Panc1 (cell line): ENCODE measurements at regions not wholly inside any gene's neighbourhood (a gene's known extent, or its start where the extent isn't known, plus 50 kb on each side); places are given as distances from the start of the nearest gene placed in this dataset.

ENCODE experiments used
- POLR2AphosphoS5 ChIP-seq: IDR thresholded peaks from 2 replicates; pipeline ENCODE4 v1.6.1; 2012; ENCODE audit warnings: mild to moderate bottlenecking, low read depth, low read length, moderate library complexity
- SIN3A ChIP-seq: IDR thresholded peaks from 2 replicates; pipeline ENCODE4 v1.6.1; 2012; ENCODE audit warnings: low read depth, mild to moderate bottlenecking, low read length, moderate library complexity, borderline replicate concordance; ENCODE audit not compliant: insufficient read depth
- TCF7L2 ChIP-seq: IDR thresholded peaks from 2 replicates; pipeline ENCODE4 v1.6.1; 2011; ENCODE audit warnings: mild to moderate bottlenecking, low read depth, low read length, inconsistent platforms
- TF ChIP-seq, protein P1 (sequence below): fragments of 450-650 bp; IDR thresholded peaks from 2 replicates; pipeline ENCODE4 v1.5.1; 2017; ENCODE audit warnings: mild to moderate bottlenecking
- TF ChIP-seq, protein P2 (sequence below), 2 experiments: IDR thresholded peaks; 2 replicates each; pipeline ENCODE4 v1.6.1; 2011 to 2012; ENCODE audit warnings: low read depth in 2 of 2, control low read depth in 1 of 2, low read length in 1 of 2, mild to moderate bottlenecking in 1 of 2, moderate library complexity in 1 of 2; ENCODE audit not compliant: insufficient read depth in 1 of 2

DNA sequence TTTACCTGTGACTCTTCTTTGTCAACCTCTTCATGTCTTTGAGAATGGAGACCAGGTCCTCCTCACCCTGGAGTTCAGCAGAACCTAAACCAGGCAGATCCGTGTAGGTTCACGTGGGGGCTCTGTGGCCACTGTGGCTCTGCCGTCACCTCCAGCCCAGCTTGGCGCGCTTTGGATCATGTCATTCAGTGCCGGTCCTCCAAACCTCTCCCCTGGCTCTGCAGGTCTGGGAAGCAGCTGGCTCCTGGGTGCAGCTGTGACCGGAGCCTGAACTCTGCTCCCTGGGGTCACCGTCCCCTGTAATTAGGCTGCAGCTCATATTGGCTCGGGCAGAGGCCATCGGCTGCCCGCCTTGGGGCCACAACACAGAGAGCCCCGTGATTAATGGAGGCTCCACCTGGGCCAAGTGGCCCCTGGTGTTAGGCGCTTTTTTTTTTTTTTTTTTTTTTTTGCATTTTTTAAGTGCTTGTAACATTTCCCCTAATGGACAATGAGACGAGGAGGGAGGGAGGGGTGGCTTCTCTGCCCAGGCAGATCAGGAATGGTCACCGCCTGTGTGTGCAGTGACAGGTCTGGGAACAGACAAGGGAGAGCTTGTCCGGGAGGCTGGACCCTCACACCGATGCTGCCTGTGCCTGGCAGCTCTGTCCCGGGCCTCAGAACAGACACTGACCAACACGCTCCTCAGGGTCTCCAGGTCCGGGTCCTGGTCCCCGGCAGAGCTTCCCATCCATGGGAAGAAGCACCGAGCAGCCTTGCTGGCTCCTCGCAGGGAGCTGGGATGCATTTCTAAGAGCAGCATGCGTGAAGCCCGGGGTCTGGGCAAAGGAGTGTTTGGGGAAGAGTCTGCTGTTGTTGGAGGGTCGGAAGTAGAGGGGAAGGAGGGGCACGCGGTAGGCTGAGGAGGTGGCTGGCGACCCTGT lies 247.9 kb downstream of the SEC14L1 start:
- TF ChIP-seq TCF7L2 (no peak), POLR2AphosphoS5 (no peak; the same call in 1 of the 2 replicates), SIN3A (no peak)
- TF ChIP-seq, protein P1, sequence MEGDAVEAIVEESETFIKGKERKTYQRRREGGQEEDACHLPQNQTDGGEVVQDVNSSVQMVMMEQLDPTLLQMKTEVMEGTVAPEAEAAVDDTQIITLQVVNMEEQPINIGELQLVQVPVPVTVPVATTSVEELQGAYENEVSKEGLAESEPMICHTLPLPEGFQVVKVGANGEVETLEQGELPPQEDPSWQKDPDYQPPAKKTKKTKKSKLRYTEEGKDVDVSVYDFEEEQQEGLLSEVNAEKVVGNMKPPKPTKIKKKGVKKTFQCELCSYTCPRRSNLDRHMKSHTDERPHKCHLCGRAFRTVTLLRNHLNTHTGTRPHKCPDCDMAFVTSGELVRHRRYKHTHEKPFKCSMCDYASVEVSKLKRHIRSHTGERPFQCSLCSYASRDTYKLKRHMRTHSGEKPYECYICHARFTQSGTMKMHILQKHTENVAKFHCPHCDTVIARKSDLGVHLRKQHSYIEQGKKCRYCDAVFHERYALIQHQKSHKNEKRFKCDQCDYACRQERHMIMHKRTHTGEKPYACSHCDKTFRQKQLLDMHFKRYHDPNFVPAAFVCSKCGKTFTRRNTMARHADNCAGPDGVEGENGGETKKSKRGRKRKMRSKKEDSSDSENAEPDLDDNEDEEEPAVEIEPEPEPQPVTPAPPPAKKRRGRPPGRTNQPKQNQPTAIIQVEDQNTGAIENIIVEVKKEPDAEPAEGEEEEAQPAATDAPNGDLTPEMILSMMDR = no peak
- TF ChIP-seq, protein P2, sequence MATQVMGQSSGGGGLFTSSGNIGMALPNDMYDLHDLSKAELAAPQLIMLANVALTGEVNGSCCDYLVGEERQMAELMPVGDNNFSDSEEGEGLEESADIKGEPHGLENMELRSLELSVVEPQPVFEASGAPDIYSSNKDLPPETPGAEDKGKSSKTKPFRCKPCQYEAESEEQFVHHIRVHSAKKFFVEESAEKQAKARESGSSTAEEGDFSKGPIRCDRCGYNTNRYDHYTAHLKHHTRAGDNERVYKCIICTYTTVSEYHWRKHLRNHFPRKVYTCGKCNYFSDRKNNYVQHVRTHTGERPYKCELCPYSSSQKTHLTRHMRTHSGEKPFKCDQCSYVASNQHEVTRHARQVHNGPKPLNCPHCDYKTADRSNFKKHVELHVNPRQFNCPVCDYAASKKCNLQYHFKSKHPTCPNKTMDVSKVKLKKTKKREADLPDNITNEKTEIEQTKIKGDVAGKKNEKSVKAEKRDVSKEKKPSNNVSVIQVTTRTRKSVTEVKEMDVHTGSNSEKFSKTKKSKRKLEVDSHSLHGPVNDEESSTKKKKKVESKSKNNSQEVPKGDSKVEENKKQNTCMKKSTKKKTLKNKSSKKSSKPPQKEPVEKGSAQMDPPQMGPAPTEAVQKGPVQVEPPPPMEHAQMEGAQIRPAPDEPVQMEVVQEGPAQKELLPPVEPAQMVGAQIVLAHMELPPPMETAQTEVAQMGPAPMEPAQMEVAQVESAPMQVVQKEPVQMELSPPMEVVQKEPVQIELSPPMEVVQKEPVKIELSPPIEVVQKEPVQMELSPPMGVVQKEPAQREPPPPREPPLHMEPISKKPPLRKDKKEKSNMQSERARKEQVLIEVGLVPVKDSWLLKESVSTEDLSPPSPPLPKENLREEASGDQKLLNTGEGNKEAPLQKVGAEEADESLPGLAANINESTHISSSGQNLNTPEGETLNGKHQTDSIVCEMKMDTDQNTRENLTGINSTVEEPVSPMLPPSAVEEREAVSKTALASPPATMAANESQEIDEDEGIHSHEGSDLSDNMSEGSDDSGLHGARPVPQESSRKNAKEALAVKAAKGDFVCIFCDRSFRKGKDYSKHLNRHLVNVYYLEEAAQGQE (IDR thresholded peaks at IDR 0.05; ENCODE audit: insufficient read depth in 1 of 2, low read depth in 2 of 2, low read length in 1 of 2) = no peak
